22Rv1 (cell line): ENCODE measurements at regions not wholly inside any gene's neighbourhood (a gene's known extent, or its start where the extent isn't known, plus 50 kb on each side); places are given as distances from the start of the nearest gene placed in this dataset.

Experiments used
- H3K27ac ChIP-seq: fragments of 450-650 bp; 2 replicates; pipeline ENCODE4 v1.5.1; 2017
- CTCF ChIP-seq: fragments of 450-650 bp; IDR thresholded peaks from 2 replicates; pipeline ENCODE4 v1.5.1; 2017; ENCODE audit warnings: mild to moderate bottlenecking
- ZFX ChIP-seq: fragments of 450-650 bp; IDR thresholded peaks from 2 replicates; pipeline ENCODE4 v1.6.1; 2017; ENCODE audit warnings: antibody characterized with exemption, borderline replicate concordance

GRCh38 chr10:63749915-63750314 lies 228.7 kb downstream of the REEP3 start:
- TF ChIP-seq ZFX, result no peak
- TF ChIP-seq CTCF, result no peak
- H3K27ac ChIP-seq, result no peak overlapping the region

DNA sequence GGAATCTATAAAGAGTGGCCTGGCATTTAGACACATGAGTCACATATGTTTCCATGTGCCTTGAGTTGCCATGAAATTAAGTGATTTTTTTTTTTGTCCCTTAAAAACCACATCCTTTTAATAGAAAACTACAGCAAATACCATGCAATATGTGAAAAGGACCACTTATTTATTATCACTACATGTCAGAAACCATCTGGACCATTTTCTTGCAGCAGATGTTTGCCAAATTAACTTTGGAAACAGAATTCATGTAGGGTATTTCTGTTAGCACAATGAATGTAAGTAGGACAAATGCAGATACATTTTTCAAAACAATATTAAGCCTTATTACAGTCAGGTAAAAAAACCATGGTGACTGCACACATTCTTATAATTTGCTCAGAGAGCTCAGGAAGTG lies 230.6 kb downstream of the REEP3 start:
- no peak overlapping the region for H3K27ac ChIP-seq
- TF ChIP-seq CTCF (no peak), ZFX (no peak)

DNA sequence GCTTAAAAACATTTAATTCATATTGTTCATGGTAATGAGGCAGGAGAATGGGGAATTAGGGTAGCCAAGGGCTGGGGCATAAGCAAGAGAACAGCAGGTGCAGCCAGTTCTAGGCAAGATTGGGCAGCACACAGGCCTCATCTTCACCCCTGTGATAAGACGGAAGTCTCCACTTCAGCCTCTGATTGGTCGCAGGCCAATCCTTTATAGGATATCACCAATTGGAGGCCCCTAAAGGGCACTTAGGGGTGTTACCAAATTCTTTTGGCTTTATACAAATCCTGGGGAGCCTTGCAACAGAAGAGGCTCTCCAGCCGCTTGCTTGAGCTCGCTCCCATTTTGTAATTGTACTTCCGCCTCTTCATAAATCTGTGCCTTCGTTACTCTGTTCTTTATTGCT lies 231.1 kb downstream of the REEP3 start:
- TF ChIP-seq ZFX (no peak), CTCF (no peak)
- H3K27ac ChIP-seq, result no peak overlapping the region

- TF ChIP-seq ZFX (no peak), CTCF (no peak)
- no peak overlapping the region for H3K27ac ChIP-seq
These were observed 232.6 kb downstream of the REEP3 start for GRCh38 chr10:63753808-63754207.

DNA sequence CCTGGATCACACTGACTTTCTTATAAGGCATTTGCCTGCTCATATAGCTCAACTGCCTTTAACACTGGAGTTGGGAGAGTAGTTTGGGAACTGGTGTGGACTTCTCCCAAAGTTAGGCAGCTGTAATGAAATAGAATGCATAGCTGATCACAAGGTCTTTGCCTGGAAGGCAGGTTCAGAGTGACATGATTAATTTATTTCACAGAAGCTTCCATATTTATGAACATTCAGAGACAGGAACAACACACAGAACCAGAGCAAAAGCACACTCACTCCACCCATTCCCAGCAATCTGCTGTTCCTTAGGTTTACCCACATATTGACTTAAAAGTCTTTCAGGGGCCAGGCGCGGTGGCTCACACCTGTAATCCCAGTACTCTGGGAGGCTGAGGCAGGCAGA lies 234.2 kb downstream of the REEP3 start:
- no peak for TF ChIP-seq CTCF
- TF ChIP-seq ZFX, result no peak
- H3K27ac ChIP-seq, result no peak overlapping the region

DNA sequence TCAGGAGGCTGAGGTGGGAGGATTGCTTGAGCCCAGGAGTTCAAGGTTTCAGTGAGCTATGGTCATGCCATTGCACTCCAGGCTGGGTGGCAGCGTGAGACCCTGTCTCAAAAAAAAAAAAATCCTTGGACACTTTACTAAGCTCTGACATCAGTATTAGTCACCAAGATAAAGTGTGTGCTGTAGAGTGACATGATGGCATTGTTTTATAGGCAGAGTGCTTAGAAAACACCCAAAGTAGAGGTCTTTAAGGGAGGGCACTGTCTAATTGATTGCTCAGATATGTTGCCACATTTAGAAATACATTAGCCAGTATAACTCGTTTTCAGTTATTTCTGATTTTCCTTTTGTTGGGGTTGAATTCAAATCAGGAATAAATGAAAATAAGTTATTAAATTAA lies 235.9 kb downstream of the REEP3 start:
- no peak for TF ChIP-seq ZFX
- no peak for TF ChIP-seq CTCF
- H3K27ac ChIP-seq, result no peak overlapping the region

GRCh38 chr10:63758080-63758479 lies 236.9 kb downstream of the REEP3 start:
- H3K27ac ChIP-seq, result no peak overlapping the region
- no peak for TF ChIP-seq CTCF
- TF ChIP-seq ZFX, result no peak
